Immature natural killer cell (primary cell): ENCODE measurements at regions not wholly inside any gene's neighbourhood (a gene's known extent, or its start where the extent isn't known, plus 50 kb on each side); places are given as distances from the start of the nearest gene placed in this dataset.
"Not testable (repeated sequence)": the region's sequence is repeated elsewhere in the genome, so short reads cannot be mapped to it uniquely, and the experiment has no call there.

Source experiments
- DNase-seq, 3 donors: peaks; one replicate each; pipeline ENCODE4 v3.0.0; 2022; ENCODE audit warnings: mixed read lengths in 1 of 3
- H3K27ac Mint-ChIP-seq, 6 donors: one replicate each; pipeline ENCODE4 v1.8.0; 2020; ENCODE audit warnings: mixed read lengths in 6 of 6, mild to moderate bottlenecking in 5 of 6, inconsistent platforms in 4 of 6, moderate library complexity in 3 of 6
- H3K27me3 Mint-ChIP-seq, 3 donors: one replicate each; pipeline ENCODE4 v1.8.0; 2020 to 2021; ENCODE audit warnings: low read depth in 3 of 3, mild to moderate bottlenecking in 3 of 3, mixed read lengths in 3 of 3, moderate library complexity in 3 of 3, inconsistent platforms in 1 of 3
- H3K36me3 Mint-ChIP-seq, 3 donors: one replicate each; pipeline ENCODE4 v1.8.0; 2020; ENCODE audit warnings: mixed read lengths in 3 of 3, inconsistent platforms in 2 of 3, mild to moderate bottlenecking in 2 of 3
- H3K4me1 Mint-ChIP-seq, 2 donors: one replicate each; pipeline ENCODE4 v1.8.0; 2020; ENCODE audit warnings: inconsistent platforms in 2 of 2, mild to moderate bottlenecking in 2 of 2, mixed read lengths in 2 of 2, moderate library complexity in 1 of 2
- H3K4me3 Mint-ChIP-seq, 5 donors: one replicate each; pipeline ENCODE4 v1.8.0; 2020; ENCODE audit warnings: mild to moderate bottlenecking in 5 of 5, mixed read lengths in 5 of 5, inconsistent platforms in 3 of 5, moderate library complexity in 3 of 5
- H3K9me3 Mint-ChIP-seq, 6 donors: one replicate each; pipeline ENCODE4 v1.8.0; 2020; ENCODE audit warnings: mild to moderate bottlenecking in 6 of 6, mixed read lengths in 6 of 6, inconsistent platforms in 4 of 6, moderate library complexity in 3 of 6

GRCh38 chr1:14281412-14281811, 317.1 kb upstream of the KAZN start:
- no peaks in the 10 kb centered on the region for H3K36me3 Mint-ChIP-seq
- H3K27me3 Mint-ChIP-seq: peaks cover 0 to 8% (median 0%) of the 10 kb centered on the region in 3 donors
- DNase-seq: no peak
- no peak overlapping the region for H3K4me3 Mint-ChIP-seq
- no peak overlapping the region for H3K27ac Mint-ChIP-seq
- H3K9me3 Mint-ChIP-seq: no peaks in the 10 kb centered on the region
- H3K4me1 Mint-ChIP-seq: no peaks in the 10 kb centered on the region

- peaks cover 0 to 5% (median 4%) of the 10 kb centered on the region in 3 donors for H3K27me3 Mint-ChIP-seq
- DNase-seq: no peak
- no peaks in the 10 kb centered on the region for H3K9me3 Mint-ChIP-seq
- H3K36me3 Mint-ChIP-seq: no peaks in the 10 kb centered on the region
- H3K27ac Mint-ChIP-seq: no peak overlapping the region
- no peaks in the 10 kb centered on the region for H3K4me1 Mint-ChIP-seq
- no peak overlapping the region for H3K4me3 Mint-ChIP-seq
Measured at GRCh38 chr1:14282707-14283106, 315.8 kb upstream of the KAZN start.

- Mint-ChIP-seq H3K4me1 (no peaks in the 10 kb centered on the region), H3K27ac (no peak overlapping the region), H3K36me3 (no peaks in the 10 kb centered on the region), H3K9me3 (no peaks in the 10 kb centered on the region), H3K4me3 (no peak overlapping the region), H3K27me3 (peaks cover 2 to 10% (median 5%) of the 10 kb centered on the region in 3 donors)
- no peak for DNase-seq
Measured at GRCh38 chr1:14285238-14285637, 313.2 kb upstream of the KAZN start.

- not testable (repeated sequence) for H3K4me1 Mint-ChIP-seq, H3K27ac Mint-ChIP-seq, H3K4me3 Mint-ChIP-seq, H3K9me3 Mint-ChIP-seq, DNase-seq, H3K36me3 Mint-ChIP-seq
- H3K27me3 Mint-ChIP-seq: peaks cover 3 to 16% (median 9%) of the 10 kb centered on the region in 3 donors
Measured at GRCh38 chr1:14291182-14291581, 307.3 kb upstream of the KAZN start.

GRCh38 chr1:14292520-14292919, 306.0 kb upstream of the KAZN start:
- H3K27me3 Mint-ChIP-seq: peaks cover 3 to 11% (median 9%) of the 10 kb centered on the region in 3 donors
- no peak overlapping the region for H3K27ac Mint-ChIP-seq
- H3K36me3 Mint-ChIP-seq: peaks cover 0 to 3% (median 0%) of the 10 kb centered on the region in 3 donors
- peaks cover 0 to 3% (median 0%) of the 10 kb centered on the region in 6 donors for H3K9me3 Mint-ChIP-seq
- H3K4me1 Mint-ChIP-seq: no peaks in the 10 kb centered on the region
- no peak overlapping the region for H3K4me3 Mint-ChIP-seq
- DNase-seq: no peak

- Mint-ChIP-seq H3K36me3 (peaks cover 0 to 3% (median 0%) of the 10 kb centered on the region in 3 donors), H3K27me3 (peaks cover 3 to 7% (median 4%) of the 10 kb centered on the region in 3 donors), H3K27ac (no peak overlapping the region), H3K4me3 (no peak overlapping the region), H3K9me3 (peaks cover 0 to 3% (median 0%) of the 10 kb centered on the region in 6 donors), H3K4me1 (no peaks in the 10 kb centered on the region)
- DNase-seq: no peak
Measured at GRCh38 chr1:14294006-14294405, 304.5 kb upstream of the KAZN start.

- Mint-ChIP-seq H3K36me3 (peaks cover 0 to 3% (median 0%) of the 10 kb centered on the region in 3 donors), H3K4me1 (no peaks in the 10 kb centered on the region), H3K4me3 (no peak overlapping the region), H3K27ac (no peak overlapping the region), H3K27me3 (peaks cover 4 to 6% (median 6%) of the 10 kb centered on the region in 3 donors), H3K9me3 (peaks cover 0 to 3% (median 0%) of the 10 kb centered on the region in 6 donors)
- DNase-seq: no peak
Measured at GRCh38 chr1:14294860-14295536, 303.5 kb upstream of the KAZN start.

GRCh38 chr1:14296795-14297194, 301.7 kb upstream of the KAZN start:
- H3K9me3 Mint-ChIP-seq: peaks cover 0 to 3% (median 0%) of the 10 kb centered on the region in 6 donors
- DNase-seq: no peak
- H3K36me3 Mint-ChIP-seq: peaks cover 0 to 3% (median 0%) of the 10 kb centered on the region in 3 donors
- H3K27ac Mint-ChIP-seq: no peak overlapping the region
- H3K27me3 Mint-ChIP-seq: peaks cover 2 to 5% (median 5%) of the 10 kb centered on the region in 3 donors
- H3K4me3 Mint-ChIP-seq: no peak overlapping the region
- H3K4me1 Mint-ChIP-seq: no peaks in the 10 kb centered on the region

- H3K27me3 Mint-ChIP-seq: peaks cover 2 to 5% (median 4%) of the 10 kb centered on the region in 3 donors
- H3K9me3 Mint-ChIP-seq: peaks cover 0 to 3% (median 0%) of the 10 kb centered on the region in 6 donors
- no peak overlapping the region for H3K27ac Mint-ChIP-seq
- no peak overlapping the region for H3K4me3 Mint-ChIP-seq
- no peaks in the 10 kb centered on the region for H3K4me1 Mint-ChIP-seq
- no peak for DNase-seq
- peaks cover 0 to 3% (median 0%) of the 10 kb centered on the region in 3 donors for H3K36me3 Mint-ChIP-seq
Measured at GRCh38 chr1:14297356-14297755, 301.1 kb upstream of the KAZN start.

GRCh38 chr1:14298806-14299205, 299.7 kb upstream of the KAZN start:
- Mint-ChIP-seq H3K36me3 (no peaks in the 10 kb centered on the region), H3K27ac (no peak overlapping the region), H3K4me1 (no peaks in the 10 kb centered on the region), H3K9me3 (peaks cover 0 to 1% (median 0%) of the 10 kb centered on the region in 6 donors), H3K27me3 (peaks cover 4 to 5% (median 4%) of the 10 kb centered on the region in 3 donors), H3K4me3 (no peak overlapping the region)
- no peak for DNase-seq

GRCh38 chr1:14300991-14301703, 297.3 kb upstream of the KAZN start:
- H3K9me3 Mint-ChIP-seq: peaks cover 0 to 2% (median 0%) of the 10 kb centered on the region in 6 donors
- H3K4me3 Mint-ChIP-seq: no peak overlapping the region
- DNase-seq: no peak
- no peaks in the 10 kb centered on the region for H3K36me3 Mint-ChIP-seq
- H3K27me3 Mint-ChIP-seq: peaks cover 2 to 5% (median 3%) of the 10 kb centered on the region in 3 donors
- H3K27ac Mint-ChIP-seq: no peak overlapping the region
- no peaks in the 10 kb centered on the region for H3K4me1 Mint-ChIP-seq

- no peak overlapping the region for H3K4me3 Mint-ChIP-seq
- H3K9me3 Mint-ChIP-seq: peaks cover 0 to 4% (median 0%) of the 10 kb centered on the region in 6 donors
- H3K27me3 Mint-ChIP-seq: peaks cover 2 to 5% (median 3%) of the 10 kb centered on the region in 3 donors
- H3K4me1 Mint-ChIP-seq: no peaks in the 10 kb centered on the region
- H3K36me3 Mint-ChIP-seq: no peaks in the 10 kb centered on the region
- no peak for DNase-seq
- no peak overlapping the region for H3K27ac Mint-ChIP-seq
Measured at GRCh38 chr1:14301704-14302024, 296.8 kb upstream of the KAZN start.

GRCh38 chr1:14302025-14302424, 296.5 kb upstream of the KAZN start:
- Mint-ChIP-seq H3K27me3 (peaks cover 2 to 5% (median 3%) of the 10 kb centered on the region in 3 donors), H3K4me3 (no peak overlapping the region), H3K27ac (no peak overlapping the region), H3K36me3 (no peaks in the 10 kb centered on the region), H3K9me3 (peaks cover 0 to 4% (median 0%) of the 10 kb centered on the region in 6 donors), H3K4me1 (no peaks in the 10 kb centered on the region)
- no peak for DNase-seq

- no peak for DNase-seq
- no peaks in the 10 kb centered on the region for H3K36me3 Mint-ChIP-seq
- H3K4me3 Mint-ChIP-seq: no peak overlapping the region
- H3K27ac Mint-ChIP-seq: no peak overlapping the region
- no peaks in the 10 kb centered on the region for H3K4me1 Mint-ChIP-seq
- peaks cover 0 to 4% (median 0%) of the 10 kb centered on the region in 6 donors for H3K9me3 Mint-ChIP-seq
- peaks cover 3 to 5% (median 4%) of the 10 kb centered on the region in 3 donors for H3K27me3 Mint-ChIP-seq
Measured at GRCh38 chr1:14303011-14303410, 295.5 kb upstream of the KAZN start.
